Superior temporal gyrus (tissue), 1 donor: ENCODE measurements at regions not wholly inside any gene's neighbourhood (a gene's known extent, or its start where the extent isn't known, plus 50 kb on each side); places are given as distances from the start of the nearest gene placed in this dataset.
"Not testable (repeated sequence)": the region's sequence is repeated elsewhere in the genome, so short reads cannot be mapped to it uniquely, and the experiment has no call there.

Experiments
- DNase-seq: peaks from one replicate; pipeline ENCODE4 v3.0.0-alpha.2; 2016; ENCODE audit errors: extremely low spot score

DNA sequence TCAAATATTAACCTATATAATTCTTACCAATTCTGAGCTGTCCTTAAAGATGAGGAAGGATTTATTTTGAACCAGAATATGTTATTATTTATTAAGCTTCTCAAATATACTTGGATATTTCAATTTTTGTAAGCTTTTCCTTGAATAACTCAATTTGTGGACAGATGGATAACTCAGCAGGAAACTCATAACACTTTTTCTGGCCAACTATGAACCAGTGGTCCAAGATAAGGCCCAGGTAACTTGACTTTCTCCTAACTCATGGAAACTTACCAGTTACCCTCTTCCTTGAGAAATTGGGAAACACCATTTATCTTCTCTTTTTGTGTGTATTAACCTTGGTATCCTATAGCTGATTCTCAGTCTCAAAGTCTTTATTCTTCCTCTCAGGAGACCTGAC is 427.5 kb upstream of the SYNCRIP start:
- no peak for DNase-seq

- not testable (repeated sequence) for DNase-seq
Measured at GRCh38 chr6:86065002-86065401, 422.3 kb upstream of the SYNCRIP start.

GRCh38 chr6:86057293-86057980 is 414.8 kb upstream of the SYNCRIP start:
- DNase-seq, result not testable (repeated sequence)

DNA sequence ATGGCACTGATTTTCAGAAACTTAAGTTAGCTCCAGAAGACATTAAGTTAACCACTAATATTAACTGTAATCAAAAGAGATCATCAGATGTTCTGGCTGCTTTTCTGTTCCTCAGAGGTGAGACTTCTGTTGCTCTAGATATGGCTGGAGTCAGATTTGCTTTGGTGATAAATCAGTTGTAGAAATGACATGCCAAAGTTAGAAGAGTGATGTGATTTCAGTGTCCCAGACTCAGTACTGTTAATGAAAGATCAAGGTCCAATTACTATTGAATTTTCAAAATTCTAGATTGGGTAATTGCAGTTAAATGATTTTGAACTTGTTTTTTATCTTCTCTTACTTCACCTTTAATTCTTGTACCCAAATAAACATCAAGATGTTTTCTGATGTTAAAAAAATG is 402.4 kb upstream of the SYNCRIP start:
- no peak for DNase-seq

GRCh38 chr6:86042214-86042613 is 399.5 kb upstream of the SYNCRIP start:
- DNase-seq, result peak; percentile 5

DNA sequence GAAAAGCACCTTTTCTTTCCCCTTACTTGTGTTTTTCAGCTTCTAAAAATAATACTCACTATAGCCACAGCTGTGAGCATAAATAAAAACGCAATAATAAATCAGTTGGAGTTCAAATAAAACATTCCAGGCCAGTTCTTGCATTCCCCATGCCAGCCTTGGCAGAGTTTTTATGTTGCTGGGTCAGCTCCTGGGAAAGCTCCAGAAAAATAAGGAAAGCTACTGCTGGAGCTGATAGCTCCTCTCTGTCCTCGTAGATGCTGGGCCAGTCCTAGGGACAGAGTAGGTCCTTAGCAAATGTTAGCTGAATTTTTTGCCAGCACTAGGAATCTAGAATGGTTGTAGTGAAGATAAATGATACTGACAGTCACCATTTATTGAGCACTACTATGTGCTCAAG is 389.0 kb upstream of the SYNCRIP start:
- DNase-seq, result no peak

DNA sequence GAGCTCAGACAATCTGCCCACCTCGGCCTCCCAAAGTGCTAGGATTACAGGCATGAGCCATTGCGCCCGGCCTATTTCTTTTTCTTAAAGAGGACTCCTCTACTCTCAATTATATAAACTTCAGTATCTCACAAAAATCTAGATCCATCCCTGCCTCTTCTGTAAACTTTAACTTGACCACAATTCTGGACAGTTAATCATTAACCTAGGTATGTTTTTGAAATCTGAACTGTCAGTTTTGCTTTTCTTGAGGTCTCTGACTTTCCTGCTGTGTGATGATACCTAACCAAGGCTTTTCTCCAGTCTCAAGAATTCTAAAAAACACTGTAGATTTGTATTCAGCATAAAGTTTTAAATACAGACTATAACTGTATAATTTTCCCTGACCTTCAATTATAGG is 388.2 kb upstream of the SYNCRIP start:
- no peak for DNase-seq

DNA sequence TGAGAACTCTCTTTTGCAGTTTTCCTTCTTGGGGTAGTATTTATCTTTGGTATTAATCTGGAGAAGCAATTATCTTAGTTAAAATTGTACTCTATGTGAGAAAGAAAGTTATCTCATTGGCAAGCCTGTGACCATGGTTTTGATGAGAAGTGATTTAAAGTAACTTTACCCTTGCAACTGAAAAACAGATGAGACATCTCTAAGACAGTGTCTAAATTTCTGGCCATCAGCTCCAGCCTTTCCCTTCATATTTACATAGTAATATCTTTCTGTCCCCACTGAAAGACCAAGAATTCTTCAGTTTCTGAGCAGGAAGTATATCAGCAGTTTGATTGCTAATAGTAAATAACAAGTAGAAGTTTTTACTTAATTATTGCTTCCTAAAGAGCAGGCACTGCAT is 386.1 kb upstream of the SYNCRIP start:
- DNase-seq, result no peak

DNA sequence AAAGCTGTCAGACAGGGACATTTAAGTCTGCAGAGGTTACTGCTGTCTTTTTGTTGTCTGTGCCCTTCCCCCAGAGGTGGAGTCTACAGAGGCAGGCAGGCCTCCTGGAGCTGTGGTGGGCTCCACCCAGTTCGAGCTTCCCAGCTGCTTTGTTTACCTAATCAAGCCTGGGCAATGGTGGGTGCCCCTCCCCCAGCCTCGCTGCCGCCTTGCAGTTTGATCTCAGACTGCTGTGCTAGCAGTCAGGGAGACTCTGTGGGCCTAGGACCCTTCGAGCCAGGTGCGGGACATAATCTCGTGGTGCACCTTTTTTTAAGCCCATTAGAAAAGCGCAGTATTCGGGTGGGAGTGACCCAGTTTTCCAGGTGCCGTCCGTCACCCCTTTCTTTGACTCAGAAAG is 384.2 kb upstream of the SYNCRIP start:
- not testable (repeated sequence) for DNase-seq

GRCh38 chr6:86017236-86017635 is 374.6 kb upstream of the SYNCRIP start:
- no peak for DNase-seq

GRCh38 chr6:86016567-86016966 is 373.9 kb upstream of the SYNCRIP start:
- DNase-seq, result no peak

- no peak for DNase-seq
Measured at GRCh38 chr6:86016077-86016476, 373.4 kb upstream of the SYNCRIP start.

GRCh38 chr6:86012991-86013390 is 370.3 kb upstream of the SYNCRIP start:
- DNase-seq, result not testable (repeated sequence)

- DNase-seq, result no peak
Measured at GRCh38 chr6:86010915-86011786, 368.5 kb upstream of the SYNCRIP start.

- DNase-seq, result no peak
Measured at GRCh38 chr6:85997206-85997605, 354.5 kb upstream of the SYNCRIP start.

GRCh38 chr6:85996034-85996375 is 353.3 kb upstream of the SYNCRIP start:
- no peak for DNase-seq

DNA sequence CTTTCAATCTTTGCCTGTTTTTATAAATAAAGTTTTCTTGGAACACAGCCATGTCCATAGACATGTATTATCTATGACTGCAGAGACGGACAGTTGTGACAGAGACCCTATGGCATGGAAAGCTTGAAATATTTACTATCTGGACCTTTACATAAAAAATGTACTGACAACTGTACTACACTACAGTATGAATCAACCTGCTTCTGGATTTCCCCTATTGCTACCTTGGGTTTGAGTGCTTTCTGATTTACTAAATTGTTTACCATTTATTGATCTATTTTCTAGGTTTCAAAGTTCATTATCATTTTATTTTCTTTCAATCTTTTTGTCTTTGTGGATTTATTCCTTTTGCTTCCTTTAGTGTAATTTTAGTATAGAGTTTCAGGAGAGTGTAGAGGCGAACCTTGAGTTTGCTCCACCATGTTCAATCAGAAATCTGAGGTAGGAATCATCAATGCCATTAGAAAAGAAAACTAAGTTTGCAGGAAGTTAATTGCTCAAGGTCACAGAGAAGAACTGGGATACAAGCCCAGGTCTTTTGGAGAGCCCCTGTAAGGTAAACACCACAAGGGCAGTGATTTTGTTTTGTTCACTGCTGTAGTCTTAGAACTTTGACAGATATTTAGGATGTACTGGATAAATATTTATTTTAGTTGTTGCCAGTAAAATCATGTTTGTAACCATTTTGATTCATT is 352.8 kb upstream of the SYNCRIP start:
- no peak for DNase-seq

- DNase-seq, result no peak
Measured at GRCh38 chr6:85986681-85987080, 344.0 kb upstream of the SYNCRIP start.

DNA sequence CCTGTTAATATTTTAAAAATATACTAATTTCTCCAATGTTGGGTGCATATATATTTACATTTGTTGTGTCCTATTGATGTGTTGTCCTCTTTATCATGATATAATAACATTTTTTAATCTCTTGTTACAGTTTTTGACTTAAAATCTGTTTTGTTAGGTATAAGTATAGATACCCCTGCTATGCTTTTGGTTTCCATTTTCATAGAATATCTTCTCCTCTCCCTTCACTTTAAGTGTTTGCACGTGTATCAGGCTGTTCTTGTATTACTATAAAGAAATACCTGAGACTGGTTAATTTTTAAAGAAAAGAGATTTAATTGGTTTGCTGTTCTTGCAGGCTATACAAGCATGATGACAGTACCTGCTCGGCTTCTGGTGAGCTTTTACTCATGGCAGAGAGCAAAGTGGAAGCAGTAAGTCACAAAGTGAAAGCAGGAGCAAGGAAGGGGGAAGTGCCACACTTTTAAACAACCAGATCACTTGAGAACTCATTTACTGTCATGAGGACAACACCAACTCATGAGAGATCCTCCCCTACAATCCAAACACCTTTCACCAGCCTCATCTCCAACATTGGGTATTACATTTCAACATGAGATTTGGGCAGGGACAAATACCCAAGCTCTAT is 340.5 kb upstream of the SYNCRIP start:
- DNase-seq, result no peak

DNA sequence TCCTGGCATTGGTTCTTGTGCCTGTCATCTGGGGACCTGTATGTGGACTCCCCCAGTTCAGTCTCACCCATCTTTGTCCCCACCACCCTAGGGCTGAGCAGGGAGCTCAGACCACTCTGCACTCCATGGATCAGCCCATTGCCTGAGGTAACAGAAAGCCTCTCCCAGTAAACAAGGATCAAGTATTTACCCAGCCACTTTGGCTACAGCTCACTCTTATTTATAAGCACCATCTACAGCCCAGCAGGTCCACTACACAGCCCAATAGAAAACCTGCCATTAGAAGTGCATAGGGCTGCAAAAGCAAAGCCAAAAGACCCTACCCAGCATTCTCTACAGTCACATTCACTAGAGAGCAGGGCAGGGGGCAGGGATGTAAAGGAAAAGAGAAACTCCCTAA is 335.0 kb upstream of the SYNCRIP start:
- no peak for DNase-seq

DNA sequence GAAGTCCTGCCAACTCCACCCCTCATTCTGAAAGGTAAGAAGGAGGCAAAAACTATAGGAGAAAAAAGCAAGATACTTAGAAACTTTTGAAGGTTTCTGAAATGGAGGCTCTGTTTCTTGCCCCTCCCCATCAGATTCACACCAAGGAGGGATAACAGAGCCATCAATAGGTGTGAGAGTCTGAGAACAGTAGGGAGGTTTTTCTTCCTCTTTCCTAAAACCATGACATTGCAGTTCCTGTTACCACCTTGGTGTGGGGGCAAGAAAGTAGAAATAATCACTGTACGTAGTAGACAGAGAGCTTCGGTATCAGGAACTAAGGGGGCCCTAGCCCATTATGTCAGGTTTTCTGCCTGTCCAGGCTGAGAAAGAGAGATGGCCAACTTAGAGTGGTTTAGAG is 333.3 kb upstream of the SYNCRIP start:
- no peak for DNase-seq

DNA sequence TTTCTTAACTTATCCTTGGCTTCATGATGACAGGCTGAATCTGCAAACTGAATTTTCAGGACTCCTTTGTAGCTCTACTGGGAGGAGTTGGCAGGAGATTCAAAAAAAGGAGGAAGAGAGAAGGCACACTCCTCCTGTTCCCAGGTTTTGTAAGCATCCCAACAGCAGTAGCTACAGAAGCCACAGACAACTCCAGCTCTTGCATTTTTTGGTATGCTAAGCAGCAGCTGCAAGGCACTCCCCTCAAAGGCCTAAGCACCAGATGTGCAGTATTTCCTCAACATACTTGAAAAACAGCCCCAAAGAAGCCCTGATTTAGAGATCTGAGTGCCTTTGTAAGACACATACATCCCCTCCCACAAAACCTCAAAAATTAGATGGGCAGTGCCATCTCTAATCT is 328.6 kb upstream of the SYNCRIP start:
- no peak for DNase-seq
